GM19463 (cell line): ENCODE measurements at regions not wholly inside any gene's neighbourhood (a gene's known extent, or its start where the extent isn't known, plus 50 kb on each side); places are given as distances from the start of the nearest gene placed in this dataset.

Experiments
- ATAC-seq: cut with Tn5 transposase; IDR thresholded peaks from one replicate; pipeline ENCODE4 v1.9.1; 2021; ENCODE audit warnings: mild to moderate bottlenecking, moderate library complexity; ENCODE audit not compliant: unreplicated experiment

- ATAC-seq = no peak
Measured at GRCh38 chr7:26551740-26552139, 260.1 kb downstream of the SNX10 start.

GRCh38 chr7:26553128-26553527, 261.5 kb downstream of the SNX10 start:
- no peak for ATAC-seq

GRCh38 chr7:26553582-26553981, 261.9 kb downstream of the SNX10 start:
- ATAC-seq = no peak

- no peak for ATAC-seq
Measured at GRCh38 chr7:26554952-26555351, 263.3 kb downstream of the SNX10 start.

GRCh38 chr7:26556061-26556881, 264.6 kb downstream of the SNX10 start:
- ATAC-seq = no peak

- ATAC-seq = no peak
Measured at GRCh38 chr7:26560526-26561256, 269.0 kb downstream of the SNX10 start.

GRCh38 chr7:26562841-26563240, 271.2 kb downstream of the SNX10 start:
- ATAC-seq = no peak

- no peak for ATAC-seq
Measured at GRCh38 chr7:26563406-26563805, 271.7 kb downstream of the SNX10 start.

- no peak for ATAC-seq
Measured at GRCh38 chr7:26567266-26567665, 275.6 kb downstream of the SNX10 start.

- no peak for ATAC-seq
Measured at GRCh38 chr7:26574476-26574875, 282.8 kb downstream of the SNX10 start.

GRCh38 chr7:26580064-26580591, 284.3 kb downstream of the SKAP2 start:
- ATAC-seq = no peak

GRCh38 chr7:26580711-26581110, 283.7 kb downstream of the SKAP2 start:
- no peak for ATAC-seq

GRCh38 chr7:26583094-26583648, 281.2 kb downstream of the SKAP2 start:
- no peak for ATAC-seq

- no peak for ATAC-seq
Measured at GRCh38 chr7:26584326-26584725, 280.1 kb downstream of the SKAP2 start.

- ATAC-seq = no peak
Measured at GRCh38 chr7:26584987-26585665, 279.3 kb downstream of the SKAP2 start.

- ATAC-seq = no peak
Measured at GRCh38 chr7:26587536-26587935, 276.9 kb downstream of the SKAP2 start.

- ATAC-seq = no peak
Measured at GRCh38 chr7:26588511-26588910, 275.9 kb downstream of the SKAP2 start.

GRCh38 chr7:26590709-26591108, 273.7 kb downstream of the SKAP2 start:
- ATAC-seq = no peak

GRCh38 chr7:26592011-26592410, 272.4 kb downstream of the SKAP2 start:
- ATAC-seq = no peak

GRCh38 chr7:26593393-26593792, 271.0 kb downstream of the SKAP2 start:
- no peak for ATAC-seq

GRCh38 chr7:26593896-26594295, 270.5 kb downstream of the SKAP2 start:
- ATAC-seq = no peak
